ENCODE measurements at regions not wholly inside any gene's neighbourhood (a gene's known extent, or its start where the extent isn't known, plus 50 kb on each side); places are given as distances from the start of the nearest gene placed in this dataset.
A peak's percentile ranks its signal among the peaks of the same experiment; 100 is the strongest.
"Not testable (repeated sequence)": the region's sequence is repeated elsewhere in the genome, so short reads cannot be mapped to it uniquely, and the experiment has no call there.

- POLR2A ChIA-PET; H3K4me2 ChIP-seq; H3K9ac ChIP-seq; H3K79me2 ChIP-seq (ENCODE audit: insufficient read depth); H3K4me1 ChIP-seq (ENCODE audit: control insufficient read depth in 1 of 2, insufficient read depth in 2 of 2, low read depth in 1 of 2, low read length in 1 of 2); H3K4me3 ChIP-seq (ENCODE audit: low read depth in 2 of 2, low read length in 1 of 2); H4K20me1 ChIP-seq (ENCODE audit: insufficient read depth); H3F3A ChIP-seq (replicated peaks; ENCODE audit: insufficient read depth); H3K27ac ChIP-seq (ENCODE audit: low read depth in 2 of 2, low read length in 1 of 2); H2AFZ ChIP-seq (ENCODE audit: low read depth); H3K9me3 ChIP-seq; H3K36me3 ChIP-seq (replicated peaks in 1 of 2; ENCODE audit: control insufficient read depth in 1 of 2, insufficient read depth in 2 of 2, low read length in 1 of 2); DNase-seq; H3K27me3 ChIP-seq (ENCODE audit: insufficient read depth); H3K9me2 ChIP-seq: not testable (repeated sequence)
- CTCF ChIA-PET = interaction anchor here (0.7 kb wide), 1 partner anchor 640 kb away, joined by 3 read pairs; no protein-coding TSS in a partner anchor
- 0% methylated on average over 1 of the region's 1 CpG for WGBS (ENCODE audit: low lambda C conversion rate)
Observed at GRCh38 chr3:84710288-84710687, 248.5 kb upstream of the CADM2 start.

GRCh38 chr3:84717894-84718293, 240.9 kb upstream of the CADM2 start:
- 0% methylated on average over 3 of the region's 3 CpGs for WGBS (ENCODE audit: low lambda C conversion rate)
- Histone ChIP-seq H3K4me1 (ENCODE audit: control insufficient read depth in 1 of 2, insufficient read depth in 2 of 2, low read depth in 1 of 2, low read length in 1 of 2) (no peaks in the 10 kb centered on the region), H2AFZ (ENCODE audit: low read depth) (no peak overlapping the region), H3K27ac (ENCODE audit: low read depth in 2 of 2, low read length in 1 of 2) (no peak overlapping the region), H3F3A (replicated peaks; ENCODE audit: insufficient read depth) (no peaks in the 10 kb centered on the region), H3K9ac (no peak overlapping the region), H3K9me2 (no peaks in the 10 kb centered on the region), H3K79me2 (ENCODE audit: insufficient read depth) (no peaks in the 10 kb centered on the region), H3K4me3 (ENCODE audit: low read depth in 2 of 2, low read length in 1 of 2) (no peak overlapping the region), H3K4me2 (no peak overlapping the region), H3K36me3 (replicated peaks in 1 of 2; ENCODE audit: control insufficient read depth in 1 of 2, insufficient read depth in 2 of 2, low read length in 1 of 2) (no peaks in the 10 kb centered on the region), H3K27me3 (ENCODE audit: insufficient read depth) (no peaks in the 10 kb centered on the region), H3K9me3 (no peaks in the 10 kb centered on the region), H4K20me1 (ENCODE audit: insufficient read depth) (no peaks in the 10 kb centered on the region)
- DNase-seq = no peak
- POLR2A ChIA-PET = no interaction called here
- CTCF ChIA-PET = no interaction called here
- TF ChIP-seq FOXM1 (IDR thresholded peaks at IDR 0.05; ENCODE audit: low read depth) = no peak
- TF ChIP-seq FOXJ3 (CRISPR knock-in tag; IDR thresholded peaks at IDR 0.05) = no peak
- TF ChIP-seq NRF1 (IDR thresholded peaks at IDR 0.05; ENCODE audit: low read depth, low read length) = no peak
- no peak for TF ChIP-seq MXI1 (IDR thresholded peaks at IDR 0.05; ENCODE audit: low read depth, low read length)
- TF ChIP-seq IRF3 (IDR thresholded peaks at IDR 0.05; ENCODE audit: low read depth, low read length) = no peak
- TF ChIP-seq YY1 (IDR thresholded peaks at IDR 0.05; ENCODE audit: low read depth) = no peak

GRCh38 chr3:84724877-84725276, 233.9 kb upstream of the CADM2 start:
- H3K36me3 ChIP-seq (replicated peaks in 1 of 2; ENCODE audit: control insufficient read depth in 1 of 2, insufficient read depth in 2 of 2, low read length in 1 of 2) = no peaks in the 10 kb centered on the region

More at GRCh38 chr3:84724877-84725276, 233.9 kb upstream of the CADM2 start:
- no peaks in the 10 kb centered on the region for H3K4me1 ChIP-seq (ENCODE audit: control insufficient read depth in 1 of 2, insufficient read depth in 2 of 2, low read depth in 1 of 2, low read length in 1 of 2)
- no peak for DNase-seq
- no peaks in the 10 kb centered on the region for H3K9me2 ChIP-seq
- H3K27ac ChIP-seq (ENCODE audit: low read depth in 2 of 2, low read length in 1 of 2) = no peak overlapping the region
- no peak overlapping the region for H3K4me3 ChIP-seq (ENCODE audit: low read depth in 2 of 2, low read length in 1 of 2)
- no peak overlapping the region for H3K9ac ChIP-seq
- no peak overlapping the region for H2AFZ ChIP-seq (ENCODE audit: low read depth)
- H3F3A ChIP-seq (replicated peaks; ENCODE audit: insufficient read depth) = no peaks in the 10 kb centered on the region
- no peak overlapping the region for H3K4me2 ChIP-seq
- CTCF ChIA-PET = no interaction called here
- POLR2A ChIA-PET = no interaction called here
- no peaks in the 10 kb centered on the region for H3K9me3 ChIP-seq
- WGBS (ENCODE audit: low lambda C conversion rate) = 0% methylated on average over 4 of the region's 4 CpGs
- H4K20me1 ChIP-seq (ENCODE audit: insufficient read depth) = no peaks in the 10 kb centered on the region
- TF ChIP-seq ZBTB33 (IDR thresholded peaks at IDR 0.05; ENCODE audit: borderline replicate concordance, low read depth) = no peak
- peak; percentile 34; the same call in 1 of the 2 replicates for TF ChIP-seq FOSL2 (IDR thresholded peaks at IDR 0.05; ENCODE audit: borderline replicate concordance, low read depth)
- no peak for TF ChIP-seq EP300 (IDR thresholded peaks at IDR 0.05; ENCODE audit: borderline replicate concordance in 1 of 2, low read depth in 1 of 2, low read length in 1 of 2)
- H3K27me3 ChIP-seq (ENCODE audit: insufficient read depth) = no peaks in the 10 kb centered on the region
- no peaks in the 10 kb centered on the region for H3K79me2 ChIP-seq (ENCODE audit: insufficient read depth)
